ENCODE measurements at regions not wholly inside any gene's neighbourhood (a gene's known extent, or its start where the extent isn't known, plus 50 kb on each side); places are given as distances from the start of the nearest gene placed in this dataset.
"Not testable (repeated sequence)": the region's sequence is repeated elsewhere in the genome, so short reads cannot be mapped to it uniquely, and the experiment has no call there.

DNA sequence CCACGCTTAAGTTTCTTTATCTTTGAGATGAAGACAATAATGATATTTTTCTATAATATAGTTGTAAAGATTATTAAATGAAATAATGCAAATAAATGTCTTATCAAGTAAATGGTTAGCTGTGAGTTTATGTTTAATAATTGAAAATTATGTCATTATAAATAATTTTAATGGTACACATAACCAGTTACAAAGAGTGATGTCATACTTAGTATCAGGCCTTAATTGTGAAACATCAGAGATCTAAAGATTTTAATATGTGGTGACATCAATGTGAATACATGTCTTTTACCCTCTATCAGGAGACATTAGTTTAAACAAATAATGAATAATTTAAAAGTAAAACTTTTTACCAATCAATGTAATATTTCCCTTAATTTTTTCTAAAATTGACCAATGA lies 63.8 kb upstream of the P2RY1 start:
- DNase-seq (ENCODE audit: low spot score) = no peak
- Histone ChIP-seq H3K9me2 (replicated peaks; ENCODE audit: insufficient read depth) (no peaks in the 10 kb centered on the region), H3K27me3 (no peaks in the 10 kb centered on the region), H3K27ac (no peak overlapping the region), H3K79me2 (no peaks in the 10 kb centered on the region), H3K9me3 (ENCODE audit: low read depth) (no peaks in the 10 kb centered on the region), H3K4me1 (ENCODE audit: insufficient read depth) (peaks cover 7% of the 10 kb centered on the region), H3K36me3 (replicated peaks; ENCODE audit: insufficient read depth, low read depth) (no peaks in the 10 kb centered on the region), H2AFZ (no peak overlapping the region), H3K4me2 (no peak overlapping the region), H3K4me3 (no peak overlapping the region), H4K20me1 (ENCODE audit: insufficient read depth, poor library complexity, severe bottlenecking) (no peaks in the 10 kb centered on the region)
- WGBS (ENCODE audit: low lambda C conversion rate, missing lambda C conversion rate) = 97% methylated on average over 1 of the region's 1 CpG
- TF ChIP-seq EZH2 (IDR thresholded peaks at IDR 0.05; ENCODE audit: borderline replicate concordance) = no peak

DNA sequence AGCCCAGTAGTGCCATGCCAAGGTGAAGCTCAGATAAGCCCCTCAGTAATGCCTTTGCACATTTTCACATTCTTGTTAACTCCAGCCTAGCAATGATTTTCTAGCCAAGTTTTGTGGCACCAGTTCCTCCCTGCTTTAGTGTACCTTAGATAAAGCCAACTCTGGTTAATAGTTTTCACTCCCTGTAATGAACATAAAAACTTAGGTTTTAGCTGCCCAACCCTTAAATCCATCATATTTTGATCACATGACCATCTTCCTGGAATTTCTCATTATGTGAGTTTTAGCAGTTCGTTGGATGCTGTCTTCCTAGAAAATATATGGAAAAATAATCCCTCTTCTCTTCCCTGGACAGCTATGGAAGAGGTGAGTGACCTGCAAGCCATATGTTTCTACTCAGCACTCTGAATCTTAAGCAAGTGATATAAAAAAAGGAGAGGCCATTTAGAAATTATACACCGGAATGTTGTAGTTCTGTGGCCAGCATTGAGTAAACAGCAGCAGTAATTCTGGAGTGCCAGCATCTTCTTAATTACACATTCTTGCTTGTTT lies 62.2 kb upstream of the P2RY1 start:
- no peaks in the 10 kb centered on the region for H4K20me1 ChIP-seq (ENCODE audit: insufficient read depth, poor library complexity, severe bottlenecking)
- H3K79me2 ChIP-seq = no peaks in the 10 kb centered on the region
- H3K9me3 ChIP-seq (ENCODE audit: low read depth) = no peaks in the 10 kb centered on the region
- peak overlapping the region; percentile 11 for H3K27ac ChIP-seq
- H3K4me2 ChIP-seq = no peak overlapping the region
- TF ChIP-seq, protein P1, sequence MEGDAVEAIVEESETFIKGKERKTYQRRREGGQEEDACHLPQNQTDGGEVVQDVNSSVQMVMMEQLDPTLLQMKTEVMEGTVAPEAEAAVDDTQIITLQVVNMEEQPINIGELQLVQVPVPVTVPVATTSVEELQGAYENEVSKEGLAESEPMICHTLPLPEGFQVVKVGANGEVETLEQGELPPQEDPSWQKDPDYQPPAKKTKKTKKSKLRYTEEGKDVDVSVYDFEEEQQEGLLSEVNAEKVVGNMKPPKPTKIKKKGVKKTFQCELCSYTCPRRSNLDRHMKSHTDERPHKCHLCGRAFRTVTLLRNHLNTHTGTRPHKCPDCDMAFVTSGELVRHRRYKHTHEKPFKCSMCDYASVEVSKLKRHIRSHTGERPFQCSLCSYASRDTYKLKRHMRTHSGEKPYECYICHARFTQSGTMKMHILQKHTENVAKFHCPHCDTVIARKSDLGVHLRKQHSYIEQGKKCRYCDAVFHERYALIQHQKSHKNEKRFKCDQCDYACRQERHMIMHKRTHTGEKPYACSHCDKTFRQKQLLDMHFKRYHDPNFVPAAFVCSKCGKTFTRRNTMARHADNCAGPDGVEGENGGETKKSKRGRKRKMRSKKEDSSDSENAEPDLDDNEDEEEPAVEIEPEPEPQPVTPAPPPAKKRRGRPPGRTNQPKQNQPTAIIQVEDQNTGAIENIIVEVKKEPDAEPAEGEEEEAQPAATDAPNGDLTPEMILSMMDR (IDR thresholded peaks at IDR 0.05; ENCODE audit: poor library complexity) = no peak
- TF ChIP-seq EZH2phosphoT487 (IDR thresholded peaks at IDR 0.05; ENCODE audit: low read depth, severe bottlenecking, unreplicated experiment) (no peak), EZH2 (IDR thresholded peaks at IDR 0.05; ENCODE audit: borderline replicate concordance) (no peak)
- peaks cover 7% of the 10 kb centered on the region for H3K4me1 ChIP-seq (ENCODE audit: insufficient read depth)
- no peak for DNase-seq (ENCODE audit: low spot score)
- peak overlapping the region; percentile 12 for H2AFZ ChIP-seq
- WGBS (ENCODE audit: low lambda C conversion rate, missing lambda C conversion rate) = 60% methylated on average over 2 of the region's 2 CpGs
- H3K4me3 ChIP-seq = no peak overlapping the region
- no peaks in the 10 kb centered on the region for H3K36me3 ChIP-seq (replicated peaks; ENCODE audit: insufficient read depth, low read depth)
- H3K27me3 ChIP-seq = no peaks in the 10 kb centered on the region
- H3K9me2 ChIP-seq (replicated peaks; ENCODE audit: insufficient read depth) = no peaks in the 10 kb centered on the region

DNA sequence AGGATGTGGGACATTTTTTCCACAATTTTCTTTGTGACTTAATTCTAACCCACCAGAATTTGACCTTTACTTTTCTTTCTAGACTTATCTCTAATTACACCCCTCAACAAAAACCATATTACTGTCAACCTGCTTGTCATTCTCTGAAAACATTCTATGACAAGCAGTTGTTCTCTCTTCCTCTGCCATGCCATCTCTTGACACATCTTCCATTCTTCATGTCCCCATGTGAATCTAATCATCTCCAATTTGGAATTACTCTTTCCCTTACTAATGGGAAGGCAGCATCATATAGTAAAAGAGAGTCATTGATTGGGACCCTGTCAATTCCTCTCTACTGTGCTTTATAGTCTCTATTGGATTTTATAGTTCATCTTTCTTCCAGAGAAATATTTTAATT lies 61.3 kb upstream of the P2RY1 start:
- H3K4me3 ChIP-seq = no peak overlapping the region
- H4K20me1 ChIP-seq (ENCODE audit: insufficient read depth, poor library complexity, severe bottlenecking) = no peaks in the 10 kb centered on the region
- TF ChIP-seq EZH2 (IDR thresholded peaks at IDR 0.05; ENCODE audit: borderline replicate concordance) (no peak), EZH2phosphoT487 (IDR thresholded peaks at IDR 0.05; ENCODE audit: low read depth, severe bottlenecking, unreplicated experiment) (no peak)
- TF ChIP-seq, protein P1 (IDR thresholded peaks at IDR 0.05; ENCODE audit: poor library complexity) = no peak
- no peak overlapping the region for H2AFZ ChIP-seq
- no peaks in the 10 kb centered on the region for H3K9me2 ChIP-seq (replicated peaks; ENCODE audit: insufficient read depth)
- no peak for DNase-seq (ENCODE audit: low spot score)
- H3K4me1 ChIP-seq (ENCODE audit: insufficient read depth) = peaks cover 7% of the 10 kb centered on the region
- H3K36me3 ChIP-seq (replicated peaks; ENCODE audit: insufficient read depth, low read depth) = no peaks in the 10 kb centered on the region
- no peaks in the 10 kb centered on the region for H3K79me2 ChIP-seq
- no peak overlapping the region for H3K4me2 ChIP-seq
- no peak overlapping the region for H3K27ac ChIP-seq
- H3K9me3 ChIP-seq (ENCODE audit: low read depth) = no peaks in the 10 kb centered on the region
- no peaks in the 10 kb centered on the region for H3K27me3 ChIP-seq

DNA sequence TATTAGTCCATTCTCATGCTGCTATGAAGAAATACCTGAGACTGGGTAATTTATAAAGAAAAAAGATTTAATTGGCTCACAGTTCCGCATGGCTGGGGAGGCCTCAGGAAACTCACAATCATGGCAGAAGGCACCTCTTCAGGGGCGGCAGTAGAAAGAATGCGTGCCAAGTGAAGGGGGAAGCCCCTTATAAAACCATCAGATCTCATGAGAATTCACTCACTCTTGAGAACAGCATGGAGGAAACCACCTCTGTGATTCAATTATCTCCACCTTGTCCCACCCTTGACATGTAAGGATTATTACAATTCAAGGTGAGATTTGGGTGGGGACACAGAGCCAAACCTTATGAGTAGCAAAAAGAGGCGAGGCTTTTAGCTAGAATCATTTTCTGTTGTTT lies 60.7 kb upstream of the P2RY1 start:
- H3K27ac ChIP-seq; H3K4me2 ChIP-seq; H3K9me3 ChIP-seq (ENCODE audit: low read depth); H3K4me1 ChIP-seq (ENCODE audit: insufficient read depth); H3K27me3 ChIP-seq; H3K9me2 ChIP-seq (replicated peaks; ENCODE audit: insufficient read depth); H2AFZ ChIP-seq; H3K79me2 ChIP-seq; H3K36me3 ChIP-seq (replicated peaks; ENCODE audit: insufficient read depth, low read depth); DNase-seq (ENCODE audit: low spot score); H4K20me1 ChIP-seq (ENCODE audit: insufficient read depth, poor library complexity, severe bottlenecking); H3K4me3 ChIP-seq: not testable (repeated sequence)
- 99% methylated on average over 4 of the region's 4 CpGs for WGBS (ENCODE audit: low lambda C conversion rate, missing lambda C conversion rate)

All from hepatocyte (in vitro differentiated cells).